SU-DHL-6 (cell line): ENCODE measurements at regions not wholly inside any gene's neighbourhood (a gene's known extent, or its start where the extent isn't known, plus 50 kb on each side); places are given as distances from the start of the nearest gene placed in this dataset.

ENCODE experiments used
- H2AFZ ChIP-seq: fragments of 200-600 bp; sonication (generic); 2 replicates; pipeline ENCODE4 v1.6.1; 2014; ENCODE audit warnings: low read depth, mild to moderate bottlenecking, moderate library complexity, mixed read lengths, antibody characterized with exemption, low read length; ENCODE audit not compliant: severe bottlenecking
- H3F3A ChIP-seq: fragments of 200-600 bp; shearing (Covaris generic); 2 replicates; pipeline ENCODE4 v1.6.0; 2016; ENCODE audit warnings: antibody characterized with exemption, mild to moderate bottlenecking; ENCODE audit not compliant: insufficient read depth
- H3K27ac ChIP-seq: fragments of 200-600 bp; sonication (generic); 2 replicates; pipeline ENCODE4 v1.5.1; 2016; ENCODE audit warnings: low read depth, mild to moderate bottlenecking, low read length, moderate library complexity, mixed read lengths
- H3K27me3 ChIP-seq: fragments of 200-600 bp; sonication (generic), shearing (Covaris generic); 2 replicates; pipeline ENCODE4 v1.6.0; 2014; ENCODE audit warnings: mild to moderate bottlenecking, low read length
- H3K36me3 ChIP-seq: fragments of 200-600 bp; sonication (generic); 2 replicates; pipeline ENCODE4 v1.6.1; 2014; ENCODE audit warnings: mild to moderate bottlenecking, low read length, mixed read lengths
- H3K4me2 ChIP-seq: fragments of 300-600, 200-600 bp; shearing (Covaris generic), sonication (generic); 2 replicates; pipeline ENCODE4 v1.6.0; 2014; ENCODE audit warnings: low read length, low read depth, mild to moderate bottlenecking; ENCODE audit not compliant: poor library complexity, severe bottlenecking
- H3K4me3 ChIP-seq: fragments of 200-600 bp; sonication (generic); 2 replicates; pipeline ENCODE4 v1.5.1; 2014; ENCODE audit warnings: antibody characterized with exemption, low read length, mild to moderate bottlenecking, mixed read lengths; ENCODE audit not compliant: insufficient read depth, poor library complexity, severe bottlenecking
- H3K79me2 ChIP-seq: fragments of 200-600 bp; sonication (generic); 2 replicates; pipeline ENCODE4 v1.6.1; 2014; ENCODE audit warnings: mild to moderate bottlenecking, low read length, moderate library complexity; ENCODE audit not compliant: insufficient read depth
- H3K9ac ChIP-seq: fragments of 200-600 bp; sonication (generic); 2 replicates; pipeline ENCODE4 v1.7.0; 2014; ENCODE audit warnings: mild to moderate bottlenecking, low read length
- H3K9me2 ChIP-seq: fragments of 200-600 bp; sonication (generic); replicated peaks from 2 replicates; pipeline ENCODE4 v1.6.1; 2014; ENCODE audit warnings: low read length; ENCODE audit not compliant: insufficient read depth
- H3K9me3 ChIP-seq: fragments of 200-600 bp; sonication (generic); 2 replicates; pipeline ENCODE4 v1.6.1; 2014; ENCODE audit warnings: low read length, mixed read lengths; ENCODE audit not compliant: insufficient read depth
- H4K20me1 ChIP-seq: fragments of 200-600 bp; sonication (generic); 2 replicates; pipeline ENCODE4 v1.6.1; 2014; ENCODE audit warnings: low read depth, mild to moderate bottlenecking, antibody characterized with exemption, low read length, moderate library complexity, mixed read lengths
- EZH2phosphoT487 ChIP-seq: fragments of 200-600 bp; sonication (generic), shearing (Covaris generic); conservative IDR thresholded peaks from 2 replicates; pipeline ENCODE4 v1.6.1; 2018; ENCODE audit warnings: mild to moderate bottlenecking, antibody characterized with exemption, low read length, moderate library complexity, mixed read lengths
- TF ChIP-seq, protein P1 (sequence below): fragments of 200-600 bp; sonication (generic); IDR thresholded peaks from one replicate; pipeline ENCODE4 v1.5.1; 2017; ENCODE audit warnings: antibody characterized with exemption, mild to moderate bottlenecking, low read length, moderate library complexity; ENCODE audit not compliant: insufficient read depth, poor library complexity, severe bottlenecking

DNA sequence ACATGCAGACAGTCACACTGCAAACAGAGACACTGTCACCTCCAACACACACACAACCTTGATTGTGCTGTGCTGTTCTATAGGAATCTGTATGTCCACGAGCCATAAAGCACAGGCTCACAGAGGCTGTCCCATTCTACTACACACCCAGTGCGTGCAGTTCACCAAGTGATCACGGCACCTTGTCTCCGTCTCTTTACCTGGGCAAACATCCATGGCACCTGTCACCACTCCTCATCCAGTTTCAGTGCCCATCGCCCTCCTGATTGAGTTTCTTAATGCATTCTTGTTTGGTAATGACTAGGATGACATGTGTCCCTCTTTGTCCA, 65.8 kb upstream of the STMND1 start:
- no peak for TF ChIP-seq EZH2phosphoT487
- TF ChIP-seq, protein P1, sequence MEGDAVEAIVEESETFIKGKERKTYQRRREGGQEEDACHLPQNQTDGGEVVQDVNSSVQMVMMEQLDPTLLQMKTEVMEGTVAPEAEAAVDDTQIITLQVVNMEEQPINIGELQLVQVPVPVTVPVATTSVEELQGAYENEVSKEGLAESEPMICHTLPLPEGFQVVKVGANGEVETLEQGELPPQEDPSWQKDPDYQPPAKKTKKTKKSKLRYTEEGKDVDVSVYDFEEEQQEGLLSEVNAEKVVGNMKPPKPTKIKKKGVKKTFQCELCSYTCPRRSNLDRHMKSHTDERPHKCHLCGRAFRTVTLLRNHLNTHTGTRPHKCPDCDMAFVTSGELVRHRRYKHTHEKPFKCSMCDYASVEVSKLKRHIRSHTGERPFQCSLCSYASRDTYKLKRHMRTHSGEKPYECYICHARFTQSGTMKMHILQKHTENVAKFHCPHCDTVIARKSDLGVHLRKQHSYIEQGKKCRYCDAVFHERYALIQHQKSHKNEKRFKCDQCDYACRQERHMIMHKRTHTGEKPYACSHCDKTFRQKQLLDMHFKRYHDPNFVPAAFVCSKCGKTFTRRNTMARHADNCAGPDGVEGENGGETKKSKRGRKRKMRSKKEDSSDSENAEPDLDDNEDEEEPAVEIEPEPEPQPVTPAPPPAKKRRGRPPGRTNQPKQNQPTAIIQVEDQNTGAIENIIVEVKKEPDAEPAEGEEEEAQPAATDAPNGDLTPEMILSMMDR, result no peak
- Histone ChIP-seq H3K27me3 (no peaks in the 10 kb centered on the region), H3K4me2 (no peak overlapping the region), H3K36me3 (no peaks in the 10 kb centered on the region), H3K4me3 (no peak overlapping the region), H3K79me2 (no peaks in the 10 kb centered on the region), H3K9me3 (no peaks in the 10 kb centered on the region), H2AFZ (no peak overlapping the region), H3K27ac (no peak overlapping the region), H3K9me2 (no peaks in the 10 kb centered on the region), H4K20me1 (no peaks in the 10 kb centered on the region), H3F3A (no peaks in the 10 kb centered on the region), H3K9ac (no peak overlapping the region)

DNA sequence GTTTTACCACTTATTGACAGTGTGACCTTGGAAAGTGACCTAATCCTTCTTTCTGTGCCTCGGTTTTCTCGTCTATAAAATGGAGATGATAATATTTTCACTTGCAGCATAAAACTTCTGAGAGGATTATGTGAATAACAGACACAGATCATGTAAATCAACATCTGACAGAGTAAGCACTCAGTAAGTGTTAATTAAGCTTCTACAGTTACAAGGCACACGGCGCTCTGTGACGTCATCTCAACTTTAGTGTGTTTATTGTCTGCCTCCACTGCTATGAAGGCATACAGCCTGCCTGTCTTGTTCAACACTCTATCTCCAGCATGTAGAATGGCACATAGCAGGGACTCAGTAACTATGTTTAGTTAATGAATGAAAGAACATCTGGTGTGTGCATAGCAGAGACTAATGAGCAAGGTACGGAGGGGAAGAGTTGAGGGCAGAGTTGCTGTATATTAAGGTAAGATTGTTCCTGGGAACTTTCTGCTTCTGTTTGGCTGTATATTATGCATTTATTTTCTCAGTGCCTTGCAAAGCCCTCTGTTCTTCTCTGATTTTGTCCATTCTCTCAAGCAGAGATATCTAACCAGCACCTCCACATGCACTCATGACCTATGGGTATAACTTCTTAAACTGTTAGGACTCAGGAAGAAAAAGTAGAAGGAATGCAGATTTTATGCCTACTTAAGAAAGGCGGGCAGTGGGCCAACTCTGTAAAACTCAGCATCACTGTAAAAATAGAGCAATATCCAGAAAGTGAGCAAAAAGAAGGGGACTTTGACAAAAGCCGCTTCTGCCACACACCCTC, 66.4 kb upstream of the STMND1 start:
- Histone ChIP-seq H3K4me2 (no peak overlapping the region), H3K4me3 (no peak overlapping the region), H3K27ac (no peak overlapping the region), H2AFZ (no peak overlapping the region), H3K79me2 (no peaks in the 10 kb centered on the region), H3K27me3 (no peaks in the 10 kb centered on the region), H4K20me1 (no peaks in the 10 kb centered on the region), H3K9me3 (no peaks in the 10 kb centered on the region), H3K36me3 (no peaks in the 10 kb centered on the region), H3K9me2 (no peaks in the 10 kb centered on the region), H3F3A (no peaks in the 10 kb centered on the region), H3K9ac (no peak overlapping the region)
- TF ChIP-seq EZH2phosphoT487, result no peak
- TF ChIP-seq, protein P1, result no peak

DNA sequence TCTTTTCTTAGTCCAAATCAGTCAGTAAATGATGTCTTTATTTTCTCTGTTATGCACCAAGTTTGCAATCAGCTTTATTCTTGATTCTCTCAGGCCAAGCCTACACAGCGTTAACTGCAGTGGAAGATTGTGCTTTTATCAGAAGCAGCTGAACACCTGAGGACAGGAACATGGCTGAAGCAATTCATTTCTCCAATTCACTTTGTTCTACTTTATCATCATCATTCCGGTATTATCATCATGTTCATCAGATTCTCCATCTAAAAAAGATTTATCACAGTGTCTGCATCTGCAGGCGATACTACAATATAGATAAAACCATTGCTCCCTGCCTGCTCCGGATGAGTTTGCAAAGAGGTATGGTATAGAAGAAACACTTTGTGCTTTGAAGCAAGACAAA, 68.1 kb upstream of the STMND1 start:
- Histone ChIP-seq H3K4me3 (no peak overlapping the region), H3K9me2 (no peaks in the 10 kb centered on the region), H3K79me2 (no peaks in the 10 kb centered on the region), H3F3A (no peaks in the 10 kb centered on the region), H4K20me1 (no peaks in the 10 kb centered on the region), H3K9ac (no peak overlapping the region), H3K27me3 (no peaks in the 10 kb centered on the region), H3K4me2 (no peak overlapping the region), H3K9me3 (no peaks in the 10 kb centered on the region), H3K36me3 (no peaks in the 10 kb centered on the region), H3K27ac (no peak overlapping the region), H2AFZ (no peak overlapping the region)
- TF ChIP-seq EZH2phosphoT487, result no peak
- TF ChIP-seq, protein P1, result no peak
